ENCODE measurements at regions not wholly inside any gene's neighbourhood (a gene's known extent, or its start where the extent isn't known, plus 50 kb on each side); places are given as distances from the start of the nearest gene placed in this dataset.

- Histone ChIP-seq H3K4me1 (ENCODE audit: low read depth) (no peaks in the 10 kb centered on the region), H3K36me3 (ENCODE audit: low read depth) (no peaks in the 10 kb centered on the region), H3K4me3 (no peak overlapping the region), H3K9me3 (no peaks in the 10 kb centered on the region)
- no peak for ATAC-seq
- peak in 1 of 3 donors; percentile 25 for DNase-seq
- intact Hi-C loops (cut with DNase I, micrococcal nuclease), result no loop called here
- no peak for TF ChIP-seq CTCF (IDR thresholded peaks at IDR 0.05)
Measured at GRCh38 chr4:112060212-112060611, 85.0 kb upstream of the FAM241A start.

- no peak for ATAC-seq
- H3K4me1 ChIP-seq (ENCODE audit: low read depth), result no peaks in the 10 kb centered on the region
- no peaks in the 10 kb centered on the region for H3K9me3 ChIP-seq
- intact Hi-C loops (cut with DNase I, micrococcal nuclease), result no loop called here
- no peaks in the 10 kb centered on the region for H3K36me3 ChIP-seq (ENCODE audit: low read depth)
- H3K4me3 ChIP-seq, result no peak overlapping the region
- TF ChIP-seq CTCF (IDR thresholded peaks at IDR 0.05), result no peak
- no peak for DNase-seq
Measured at GRCh38 chr4:112061207-112061817, 83.9 kb upstream of the FAM241A start.

- TF ChIP-seq CTCF (IDR thresholded peaks at IDR 0.05), result no peak
- H3K4me3 ChIP-seq, result no peak overlapping the region
- no peaks in the 10 kb centered on the region for H3K36me3 ChIP-seq (ENCODE audit: low read depth)
- intact Hi-C loops (cut with DNase I, micrococcal nuclease), result no loop called here
- H3K9me3 ChIP-seq, result no peaks in the 10 kb centered on the region
- DNase-seq, result no peak
- no peaks in the 10 kb centered on the region for H3K4me1 ChIP-seq (ENCODE audit: low read depth)
- ATAC-seq, result no peak
Measured at GRCh38 chr4:112063260-112063659, 82.0 kb upstream of the FAM241A start.

GRCh38 chr4:112069110-112069509, 76.1 kb upstream of the FAM241A start:
- DNase-seq (no peak), ATAC-seq (no peak)
- H3K4me1 ChIP-seq (ENCODE audit: low read depth), result no peaks in the 10 kb centered on the region
- no peak for TF ChIP-seq CTCF (IDR thresholded peaks at IDR 0.05)
- intact Hi-C loops (cut with DNase I, micrococcal nuclease), result no loop called here
- peaks cover 6% of the 10 kb centered on the region for H3K9me3 ChIP-seq
- H3K36me3 ChIP-seq (ENCODE audit: low read depth), result no peaks in the 10 kb centered on the region
- H3K4me3 ChIP-seq, result no peak overlapping the region

- ATAC-seq, result no peak
- TF ChIP-seq CTCF (IDR thresholded peaks at IDR 0.05), result no peak
- H3K9me3 ChIP-seq, result peaks cover 6% of the 10 kb centered on the region
- H3K4me1 ChIP-seq (ENCODE audit: low read depth), result no peaks in the 10 kb centered on the region
- H3K4me3 ChIP-seq, result no peak overlapping the region
- DNase-seq, result no peak
- intact Hi-C loops (cut with DNase I, micrococcal nuclease), result no loop called here
- no peaks in the 10 kb centered on the region for H3K36me3 ChIP-seq (ENCODE audit: low read depth)
Measured at GRCh38 chr4:112073181-112073580, 72.1 kb upstream of the FAM241A start.

Measured in mucosa of descending colon (tissue), 3 donors.